ENCODE measurements at regions not wholly inside any gene's neighbourhood (a gene's known extent, or its start where the extent isn't known, plus 50 kb on each side); places are given as distances from the start of the nearest gene placed in this dataset.

DNA sequence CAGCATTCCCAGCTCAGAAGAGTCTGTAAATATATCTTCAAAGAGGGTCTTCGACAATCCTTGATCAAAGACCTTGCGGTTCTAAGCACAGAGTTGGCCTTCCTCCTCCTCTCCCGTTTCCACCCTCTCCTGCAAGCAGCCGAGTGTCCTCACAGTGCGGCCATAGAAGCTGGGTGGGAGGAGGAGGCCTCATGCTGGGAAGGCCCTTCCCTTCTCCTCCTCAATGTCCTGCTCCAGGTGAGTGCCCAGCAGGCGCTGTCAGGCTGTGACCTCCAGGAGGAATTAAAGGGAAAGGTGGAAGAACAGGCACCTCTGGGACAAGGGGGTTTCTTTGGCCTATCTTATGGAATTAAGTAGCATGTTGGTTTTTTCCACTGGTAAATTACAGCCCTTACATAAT lies 674.2 kb upstream of the ARGLU1 start:
- H3K27ac Mint-ChIP-seq: no peak overlapping the region
- H3K36me3 Mint-ChIP-seq (ENCODE audit: low read depth): no peaks in the 10 kb centered on the region
- H3K4me3 Mint-ChIP-seq: no peak overlapping the region
- H3K4me1 Mint-ChIP-seq (ENCODE audit: low read depth): no peaks in the 10 kb centered on the region
- no peaks in the 10 kb centered on the region for H3K27me3 Mint-ChIP-seq
- intact Hi-C loops (cut with micrococcal nuclease): no loop called here
- no peaks in the 10 kb centered on the region for H3K9me3 Mint-ChIP-seq

DNA sequence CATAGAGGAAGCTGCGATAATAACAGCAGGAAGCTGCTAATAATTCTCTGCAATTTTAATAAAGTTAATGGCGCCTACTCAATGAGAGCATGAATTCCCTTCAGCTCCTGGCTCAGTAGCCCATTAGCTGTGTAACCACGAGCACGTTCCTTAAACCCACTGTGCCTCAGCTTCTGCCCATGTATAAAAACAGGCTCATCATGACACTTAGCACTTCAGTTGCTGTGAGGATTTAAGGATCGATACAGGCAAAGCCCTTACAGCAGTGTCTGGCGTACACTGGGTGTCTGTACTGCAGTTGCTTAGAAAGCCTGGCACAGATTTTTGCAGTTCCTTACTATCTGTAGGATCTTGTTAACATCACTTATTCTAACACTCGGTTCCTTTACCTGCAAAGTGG lies 673.4 kb upstream of the ARGLU1 start:
- Mint-ChIP-seq H3K4me3 (no peak overlapping the region), H3K4me1 (ENCODE audit: low read depth) (no peaks in the 10 kb centered on the region), H3K9me3 (no peaks in the 10 kb centered on the region), H3K27ac (no peak overlapping the region), H3K36me3 (ENCODE audit: low read depth) (no peaks in the 10 kb centered on the region), H3K27me3 (no peaks in the 10 kb centered on the region)
- intact Hi-C loops (cut with micrococcal nuclease): no loop called here

DNA sequence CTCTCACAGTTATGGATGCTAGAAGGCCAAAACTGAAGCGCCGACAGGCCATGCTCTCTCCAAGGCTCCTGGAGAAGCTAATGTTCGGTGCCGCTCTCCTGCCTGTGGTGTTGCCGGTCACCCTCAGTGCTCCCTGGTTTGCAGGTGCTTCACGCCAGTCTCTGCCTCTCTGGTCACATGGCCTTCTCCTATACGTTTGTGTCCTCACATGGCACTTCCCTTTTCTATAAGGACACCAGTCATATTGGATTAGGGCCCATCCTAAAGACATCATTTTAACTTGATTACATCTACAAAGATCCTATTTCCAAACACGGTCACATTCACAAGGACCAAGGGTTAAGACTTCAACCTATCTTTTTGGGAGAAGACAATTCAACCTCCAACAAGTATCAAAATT lies 671.3 kb upstream of the ARGLU1 start:
- Mint-ChIP-seq H3K4me3 (no peak overlapping the region), H3K27ac (no peak overlapping the region), H3K36me3 (ENCODE audit: low read depth) (no peaks in the 10 kb centered on the region), H3K27me3 (no peaks in the 10 kb centered on the region), H3K4me1 (ENCODE audit: low read depth) (no peaks in the 10 kb centered on the region), H3K9me3 (no peaks in the 10 kb centered on the region)
- intact Hi-C loops (cut with micrococcal nuclease): no loop called here

DNA sequence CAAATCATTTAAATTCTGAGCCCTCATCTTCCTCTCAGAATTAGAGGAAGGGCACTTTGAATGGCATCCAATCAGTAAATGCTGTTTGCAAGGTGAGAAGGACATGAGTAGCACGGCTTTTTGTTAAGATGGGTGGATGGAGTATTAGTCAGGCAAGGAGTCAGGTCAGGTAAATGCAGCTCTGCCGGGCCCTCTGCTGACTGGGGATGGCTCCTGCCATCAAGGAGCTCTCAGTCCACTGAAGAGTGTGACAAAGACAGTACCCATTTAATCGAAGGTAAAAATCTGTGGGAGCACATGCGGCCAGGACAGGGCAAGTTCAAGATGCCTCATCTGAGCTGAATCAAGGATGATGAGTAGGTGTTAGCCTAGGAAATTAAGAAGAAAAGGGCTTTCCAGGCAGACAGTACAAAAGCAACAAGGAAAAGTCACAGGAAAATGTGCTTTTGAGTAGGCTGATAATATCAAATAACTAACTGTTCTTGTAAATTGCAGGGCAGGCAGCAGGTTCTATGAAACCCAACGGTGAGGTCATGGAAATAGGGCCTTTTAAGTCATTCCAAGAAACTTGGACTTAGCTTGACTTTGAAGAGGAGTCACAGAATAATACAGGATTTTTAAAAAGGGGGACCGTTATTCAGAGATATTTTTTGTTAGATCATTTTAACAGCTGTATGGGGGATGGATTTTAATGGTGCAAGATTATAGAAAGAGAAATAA lies 670.5 kb upstream of the ARGLU1 start:
- no peaks in the 10 kb centered on the region for H3K4me1 Mint-ChIP-seq (ENCODE audit: low read depth)
- H3K36me3 Mint-ChIP-seq (ENCODE audit: low read depth): no peaks in the 10 kb centered on the region
- no peaks in the 10 kb centered on the region for H3K9me3 Mint-ChIP-seq
- H3K27ac Mint-ChIP-seq: no peak overlapping the region
- H3K27me3 Mint-ChIP-seq: no peaks in the 10 kb centered on the region
- intact Hi-C loops (cut with micrococcal nuclease): no loop called here
- H3K4me3 Mint-ChIP-seq: no peak overlapping the region

DNA sequence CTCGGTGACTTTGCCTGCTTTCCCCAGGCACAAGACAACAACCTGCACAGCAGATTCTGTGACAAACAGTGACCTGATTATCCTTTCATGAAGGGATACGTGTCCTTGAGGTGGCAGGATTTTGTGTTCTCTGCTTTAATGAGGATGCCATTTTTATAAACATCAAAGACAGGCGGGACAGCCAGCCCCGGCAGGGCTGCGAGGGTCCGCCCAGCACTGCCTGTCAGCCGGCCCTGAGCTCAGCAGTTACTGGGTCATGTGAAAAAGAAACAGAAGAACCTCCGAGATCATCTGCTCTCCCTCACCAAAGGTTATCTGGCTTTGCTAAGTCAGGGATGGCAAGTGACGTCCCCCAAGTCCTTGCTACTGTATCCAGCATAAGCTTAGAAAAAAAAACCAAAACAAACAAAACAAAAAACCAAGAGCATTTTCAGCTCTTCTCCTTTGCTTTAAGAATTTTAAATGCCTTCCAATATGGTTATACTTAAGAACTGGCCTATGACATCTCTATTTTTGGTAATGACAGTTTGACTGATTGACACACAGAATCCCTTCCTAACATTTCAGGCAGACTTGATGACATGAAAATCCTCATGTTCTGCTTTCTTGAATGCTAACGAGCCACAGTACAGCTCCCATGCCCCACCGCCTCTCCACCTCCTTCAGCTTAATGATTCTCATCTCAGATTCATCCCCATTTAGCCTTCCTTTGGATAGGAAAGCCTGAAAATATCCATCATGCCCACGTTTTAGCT lies 666.6 kb upstream of the ARGLU1 start:
- H3K9me3 Mint-ChIP-seq: no peaks in the 10 kb centered on the region
- H3K36me3 Mint-ChIP-seq (ENCODE audit: low read depth): no peaks in the 10 kb centered on the region
- no peaks in the 10 kb centered on the region for H3K4me1 Mint-ChIP-seq (ENCODE audit: low read depth)
- H3K27me3 Mint-ChIP-seq: no peaks in the 10 kb centered on the region
- no peak overlapping the region for H3K4me3 Mint-ChIP-seq
- intact Hi-C loops (cut with micrococcal nuclease): no loop called here
- no peak overlapping the region for H3K27ac Mint-ChIP-seq

DNA sequence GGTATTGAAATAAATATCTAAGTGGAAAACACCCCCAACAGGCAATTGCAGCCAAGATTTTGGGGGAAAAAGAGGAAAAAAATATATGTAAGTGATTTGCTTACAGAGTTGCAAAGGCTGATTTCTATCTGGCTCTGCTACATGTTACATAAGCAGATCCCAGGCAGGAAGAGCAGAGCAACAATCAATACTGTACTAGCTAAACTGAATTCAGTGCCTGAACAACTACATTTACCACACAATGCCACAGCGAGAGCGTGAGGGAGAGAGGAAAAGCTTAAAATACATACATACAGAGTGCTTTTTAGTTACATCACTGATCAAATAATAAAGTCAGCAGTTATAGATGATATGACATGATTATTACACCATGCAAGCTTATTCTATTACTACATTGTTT lies 665.6 kb upstream of the ARGLU1 start:
- no peaks in the 10 kb centered on the region for H3K27me3 Mint-ChIP-seq
- no peak overlapping the region for H3K27ac Mint-ChIP-seq
- no peak overlapping the region for H3K4me3 Mint-ChIP-seq
- no peaks in the 10 kb centered on the region for H3K36me3 Mint-ChIP-seq (ENCODE audit: low read depth)
- no peaks in the 10 kb centered on the region for H3K9me3 Mint-ChIP-seq
- no peaks in the 10 kb centered on the region for H3K4me1 Mint-ChIP-seq (ENCODE audit: low read depth)
- intact Hi-C loops (cut with micrococcal nuclease): no loop called here

DNA sequence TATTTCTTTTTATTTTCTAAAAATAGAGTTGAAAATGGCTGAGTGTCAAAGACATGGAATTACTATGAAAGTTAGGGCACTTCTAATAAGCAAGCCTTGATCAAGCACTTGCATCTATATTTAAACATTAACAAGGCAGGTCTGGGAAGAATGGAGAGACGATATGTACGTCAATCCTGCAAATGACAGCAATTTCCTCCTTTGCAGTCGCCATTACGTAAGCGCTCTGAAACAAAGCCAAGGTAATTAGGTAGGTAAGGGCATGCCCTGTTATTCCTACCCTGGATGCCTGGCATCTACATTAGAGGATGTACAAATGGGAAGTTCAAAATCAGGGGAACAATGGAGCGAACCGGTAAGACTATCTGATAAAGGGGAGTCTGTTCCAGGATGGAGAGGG lies 664.0 kb upstream of the ARGLU1 start:
- no peaks in the 10 kb centered on the region for H3K36me3 Mint-ChIP-seq (ENCODE audit: low read depth)
- no peaks in the 10 kb centered on the region for H3K27me3 Mint-ChIP-seq
- H3K4me1 Mint-ChIP-seq (ENCODE audit: low read depth): no peaks in the 10 kb centered on the region
- H3K4me3 Mint-ChIP-seq: no peak overlapping the region
- intact Hi-C loops (cut with micrococcal nuclease): no loop called here
- no peaks in the 10 kb centered on the region for H3K9me3 Mint-ChIP-seq
- H3K27ac Mint-ChIP-seq: no peak overlapping the region

DNA sequence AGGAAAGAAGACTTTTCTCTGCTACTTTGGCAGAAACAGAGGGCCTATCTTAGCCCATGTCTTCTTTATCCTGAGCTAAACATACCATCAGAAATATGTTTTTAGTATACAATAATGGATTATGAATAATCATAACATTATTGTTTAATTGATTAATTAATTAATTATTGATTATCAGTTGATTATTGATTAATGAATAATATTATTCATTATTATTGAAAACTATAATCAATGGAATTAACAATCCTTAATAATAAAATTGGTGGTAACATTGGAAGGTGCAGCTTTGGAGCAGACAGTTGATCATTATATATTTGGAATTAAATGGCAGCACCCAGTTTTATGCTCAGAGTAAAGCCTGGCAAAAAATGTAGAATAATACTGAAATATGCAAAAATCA lies 655.9 kb upstream of the ARGLU1 start:
- intact Hi-C loops (cut with micrococcal nuclease): no loop called here
- Mint-ChIP-seq H3K9me3 (no peaks in the 10 kb centered on the region), H3K27ac (no peak overlapping the region), H3K27me3 (no peaks in the 10 kb centered on the region), H3K4me3 (no peak overlapping the region), H3K4me1 (ENCODE audit: low read depth) (no peaks in the 10 kb centered on the region), H3K36me3 (ENCODE audit: low read depth) (no peaks in the 10 kb centered on the region)

DNA sequence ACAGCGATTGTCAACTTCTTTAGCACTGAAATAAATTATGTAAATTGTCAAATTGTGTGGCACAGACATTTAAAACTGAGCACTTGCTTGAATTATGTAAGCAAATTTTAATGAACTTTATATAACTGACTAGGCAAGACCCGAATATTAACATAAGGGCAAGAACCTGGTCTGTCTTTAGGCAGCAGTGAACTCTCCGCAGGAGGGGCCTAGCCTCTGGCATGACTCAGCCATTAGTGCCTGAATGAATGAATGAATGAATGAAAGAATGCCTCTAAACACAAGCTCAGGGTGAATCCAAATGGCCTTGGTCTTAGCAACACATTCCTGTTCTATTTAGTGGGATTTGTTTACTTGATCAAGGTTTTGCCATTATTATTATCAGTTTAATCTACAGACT lies 654.7 kb upstream of the ARGLU1 start:
- H3K27ac Mint-ChIP-seq: no peak overlapping the region
- intact Hi-C loops (cut with micrococcal nuclease): no loop called here
- H3K27me3 Mint-ChIP-seq: no peaks in the 10 kb centered on the region
- no peaks in the 10 kb centered on the region for H3K9me3 Mint-ChIP-seq
- no peak overlapping the region for H3K4me3 Mint-ChIP-seq
- H3K36me3 Mint-ChIP-seq (ENCODE audit: low read depth): no peaks in the 10 kb centered on the region
- no peaks in the 10 kb centered on the region for H3K4me1 Mint-ChIP-seq (ENCODE audit: low read depth)

DNA sequence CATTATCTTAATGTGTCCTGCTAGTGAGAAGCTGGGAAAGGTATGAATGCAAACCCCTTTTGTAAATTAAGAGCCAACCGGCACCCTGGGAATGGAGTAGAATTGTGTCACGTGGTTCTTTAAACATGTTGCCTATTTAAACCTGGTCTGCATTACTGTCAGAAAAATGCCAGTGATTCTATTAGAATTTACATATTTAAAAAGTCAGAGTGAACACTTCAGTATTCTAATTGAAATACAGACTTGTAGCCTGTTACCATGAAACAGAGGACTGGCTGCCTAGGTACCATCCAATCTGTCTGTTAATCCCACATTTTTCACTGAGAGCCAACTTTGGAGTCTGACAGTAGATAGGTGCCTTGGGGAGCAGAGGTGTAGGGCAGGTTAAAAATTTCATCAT lies 652.3 kb upstream of the ARGLU1 start:
- Mint-ChIP-seq H3K4me3 (no peak overlapping the region), H3K27me3 (no peaks in the 10 kb centered on the region), H3K36me3 (ENCODE audit: low read depth) (no peaks in the 10 kb centered on the region), H3K9me3 (no peaks in the 10 kb centered on the region), H3K4me1 (ENCODE audit: low read depth) (no peaks in the 10 kb centered on the region), H3K27ac (no peak overlapping the region)
- intact Hi-C loops (cut with micrococcal nuclease): no loop called here

DNA sequence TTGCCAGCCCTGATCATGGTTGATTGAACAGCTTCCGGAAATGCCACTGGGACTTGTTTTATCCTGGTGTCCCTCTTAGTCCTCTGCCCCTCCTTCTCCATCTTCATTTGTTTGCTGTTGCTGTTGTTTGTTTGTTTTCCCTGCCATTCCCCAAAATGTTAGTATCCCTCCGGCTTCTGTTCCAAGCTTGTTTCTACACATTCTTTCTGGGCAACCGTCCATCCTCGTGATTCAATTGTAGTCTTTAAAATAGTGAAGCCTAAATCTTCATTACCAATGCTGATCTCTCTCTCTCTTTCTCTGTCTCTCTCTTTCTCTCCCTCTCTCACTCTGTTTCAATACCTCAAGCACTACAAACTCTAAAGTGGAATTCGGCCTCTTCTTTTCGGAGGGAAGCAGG lies 649.3 kb upstream of the ARGLU1 start:
- H3K4me3 Mint-ChIP-seq: no peak overlapping the region
- intact Hi-C loops (cut with micrococcal nuclease): no loop called here
- H3K27ac Mint-ChIP-seq: no peak overlapping the region

DNA sequence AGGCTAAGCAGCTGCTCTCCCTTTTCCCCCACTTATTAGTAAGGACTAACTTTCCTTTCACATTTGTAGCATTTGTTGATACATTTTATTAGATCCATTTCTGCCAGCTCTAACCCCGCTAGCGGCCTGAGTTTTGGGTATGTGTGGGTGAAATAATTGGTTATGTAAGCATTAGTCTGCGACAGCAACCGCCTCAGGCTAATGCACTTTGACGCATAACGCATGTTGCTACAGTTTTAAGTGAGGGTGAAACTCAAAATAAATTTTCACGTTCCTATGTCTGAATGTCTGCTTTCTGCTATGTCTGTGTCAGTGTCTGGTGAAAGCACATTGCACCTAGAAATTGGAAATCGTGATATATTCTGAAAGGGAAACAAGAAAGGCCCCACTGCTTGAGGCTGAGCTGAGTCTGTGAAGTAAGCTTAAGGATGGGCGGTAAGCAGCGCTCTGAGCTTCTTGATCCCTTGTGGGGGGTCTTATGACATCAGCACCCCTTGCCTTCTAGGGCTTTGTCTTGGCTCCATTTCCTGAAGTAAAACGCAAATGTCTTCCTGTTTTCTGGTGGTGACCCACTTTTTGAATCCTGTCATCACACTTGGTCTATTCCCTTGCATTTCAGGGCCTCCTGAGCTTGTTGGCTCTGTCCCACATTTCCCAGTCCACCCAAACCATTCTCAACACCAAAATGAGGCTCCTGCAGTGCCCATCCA lies 648.3 kb upstream of the ARGLU1 start:
- Mint-ChIP-seq H3K9me3 (no peaks in the 10 kb centered on the region), H3K27me3 (no peaks in the 10 kb centered on the region), H3K27ac (no peak overlapping the region), H3K36me3 (ENCODE audit: low read depth) (no peaks in the 10 kb centered on the region), H3K4me3 (no peak overlapping the region), H3K4me1 (ENCODE audit: low read depth) (no peaks in the 10 kb centered on the region)
- intact Hi-C loops (cut with micrococcal nuclease): no loop called here

More for the DNA sequence above, 649.3 kb upstream of the ARGLU1 start:
- no peaks in the 10 kb centered on the region for H3K27me3 Mint-ChIP-seq
- H3K4me1 Mint-ChIP-seq (ENCODE audit: low read depth): no peaks in the 10 kb centered on the region
- no peaks in the 10 kb centered on the region for H3K9me3 Mint-ChIP-seq
- H3K36me3 Mint-ChIP-seq (ENCODE audit: low read depth): no peaks in the 10 kb centered on the region

DNA sequence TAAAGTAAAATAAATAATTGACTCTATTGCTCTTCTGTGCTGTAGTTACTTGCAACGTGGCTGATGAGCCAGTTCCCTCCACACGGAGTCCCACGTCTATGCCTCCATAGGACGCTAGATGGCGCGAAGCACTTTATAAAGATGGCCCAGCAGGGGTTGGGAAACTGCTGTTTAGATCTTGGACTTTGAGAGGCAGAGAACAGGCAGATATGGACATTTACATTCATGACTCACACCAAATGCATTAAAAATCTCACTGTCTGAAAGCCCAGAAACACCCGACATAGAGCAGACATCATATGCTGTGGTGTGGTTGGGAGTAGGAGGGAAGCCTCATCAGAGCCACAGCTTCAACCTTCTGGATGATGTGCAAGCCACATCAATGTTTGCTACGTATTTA lies 643.1 kb upstream of the ARGLU1 start:
- H3K4me1 Mint-ChIP-seq (ENCODE audit: low read depth): no peaks in the 10 kb centered on the region
- intact Hi-C loops (cut with micrococcal nuclease): loop anchor here (5.0 kb wide), 1 partner anchor 1681 kb away; no protein-coding TSS in a partner anchor
- H3K36me3 Mint-ChIP-seq (ENCODE audit: low read depth): no peaks in the 10 kb centered on the region
- no peak overlapping the region for H3K27ac Mint-ChIP-seq
- H3K27me3 Mint-ChIP-seq: no peaks in the 10 kb centered on the region
- H3K4me3 Mint-ChIP-seq: no peak overlapping the region
- H3K9me3 Mint-ChIP-seq: no peaks in the 10 kb centered on the region

DNA sequence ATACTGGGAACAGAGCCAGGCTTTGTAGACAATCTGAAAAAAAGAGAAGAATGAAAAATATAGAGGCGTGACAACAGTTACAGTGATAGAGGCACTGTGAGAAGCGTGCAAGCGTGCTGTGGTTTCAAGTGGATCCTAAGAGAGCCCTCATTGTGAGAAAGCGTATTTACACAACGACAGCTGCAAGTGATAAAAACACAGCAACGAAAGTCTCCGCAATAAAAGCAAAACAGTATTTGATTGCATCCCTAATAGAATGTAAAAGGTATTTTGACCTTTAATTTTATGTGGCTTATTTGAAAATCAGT lies 642.7 kb upstream of the ARGLU1 start:
- intact Hi-C loops (cut with micrococcal nuclease): loop anchor here (5.0 kb wide), 1 partner anchor 1682 kb away; no protein-coding TSS in a partner anchor
- no peak overlapping the region for H3K27ac Mint-ChIP-seq
- no peaks in the 10 kb centered on the region for H3K4me1 Mint-ChIP-seq (ENCODE audit: low read depth)
- H3K4me3 Mint-ChIP-seq: no peak overlapping the region
- no peaks in the 10 kb centered on the region for H3K27me3 Mint-ChIP-seq
- H3K9me3 Mint-ChIP-seq: no peaks in the 10 kb centered on the region
- H3K36me3 Mint-ChIP-seq (ENCODE audit: low read depth): no peaks in the 10 kb centered on the region

All from dendritic cell treated with granulocyte-macrophage colony-stimulating factor and Interleukin-4, amounts not matched to agents 40 ng/mL and 50 ng/mL, for 4 days (primary cell).